Activated CD4-positive, alpha-beta T cell treated with anti-CD3 and anti-CD28 coated beads, Interleukin-2, amount 10 ng/mL, durations not matched to agents 7 days and 5 days (primary cell): ENCODE measurements at regions not wholly inside any gene's neighbourhood (a gene's known extent, or its start where the extent isn't known, plus 50 kb on each side); places are given as distances from the start of the nearest gene placed in this dataset.

Experiments used
- CTCF ChIA-PET: fragments of 350-600 bp; sonication (Branson Sonifier 250); formaldehyde crosslinking; loops from one replicate; lab custom pipeline; 2021; ENCODE audit warnings: antibody characterized with exemption; lab: Charles Lee
- POLR2A ChIA-PET: fragments of 350-600 bp; sonication (Branson Sonifier 250); formaldehyde crosslinking; loops from one replicate; lab custom pipeline; 2021; ENCODE audit warnings: antibody characterized with exemption; lab: Charles Lee
- DNase-seq: peaks from one replicate; pipeline ENCODE4 v3.0.0-alpha.2; 2020
- H3K27ac Mint-ChIP-seq: one replicate; pipeline ENCODE4 v1.8.0; 2021; ENCODE audit warnings: mild to moderate bottlenecking, moderate library complexity, mixed read lengths
- H3K27me3 Mint-ChIP-seq: one replicate; pipeline ENCODE4 v1.8.0; 2021; ENCODE audit warnings: mixed read lengths
- H3K36me3 Mint-ChIP-seq: one replicate; pipeline ENCODE4 v1.8.0; 2021; ENCODE audit warnings: low read depth, mixed read lengths
- H3K4me1 Mint-ChIP-seq: one replicate; pipeline ENCODE4 v1.8.0; 2021; ENCODE audit warnings: mixed read lengths
- H3K4me3 Mint-ChIP-seq: one replicate; pipeline ENCODE4 v1.8.0; 2021; ENCODE audit warnings: mild to moderate bottlenecking, moderate library complexity, mixed read lengths
- H3K9me3 Mint-ChIP-seq: one replicate; pipeline ENCODE4 v1.8.0; 2021; ENCODE audit warnings: mixed read lengths

- H3K4me3 Mint-ChIP-seq: no peak overlapping the region
- H3K4me1 Mint-ChIP-seq: no peaks in the 10 kb centered on the region
- peaks cover 9% of the 10 kb centered on the region for H3K27me3 Mint-ChIP-seq
- CTCF ChIA-PET: interaction anchor here (1.0 kb wide), 1 partner anchor 9 kb away, joined by 4 read pairs; no protein-coding TSS in a partner anchor
- no peaks in the 10 kb centered on the region for H3K9me3 Mint-ChIP-seq
- no peak overlapping the region for H3K27ac Mint-ChIP-seq
- no peaks in the 10 kb centered on the region for H3K36me3 Mint-ChIP-seq
- DNase-seq: peak; percentile 9
- POLR2A ChIA-PET: no interaction called here
Measured at GRCh38 chr17:13337864-13338371, 263.8 kb downstream of the HS3ST3A1 start.

- H3K9me3 Mint-ChIP-seq: no peaks in the 10 kb centered on the region
- H3K4me3 Mint-ChIP-seq: no peak overlapping the region
- H3K4me1 Mint-ChIP-seq: no peaks in the 10 kb centered on the region
- no peak for DNase-seq
- H3K27ac Mint-ChIP-seq: no peak overlapping the region
- no peaks in the 10 kb centered on the region for H3K36me3 Mint-ChIP-seq
- POLR2A ChIA-PET: no interaction called here
- CTCF ChIA-PET: interaction anchor here (1.0 kb wide), 1 partner anchor 10 kb away, joined by 4 read pairs; no protein-coding TSS in a partner anchor
- peaks cover 9% of the 10 kb centered on the region for H3K27me3 Mint-ChIP-seq
Measured at GRCh38 chr17:13337151-13337550, 264.6 kb downstream of the HS3ST3A1 start.

GRCh38 chr17:13334374-13334773, 267.4 kb downstream of the HS3ST3A1 start:
- H3K27me3 Mint-ChIP-seq: peaks cover 5% of the 10 kb centered on the region
- H3K4me1 Mint-ChIP-seq: no peaks in the 10 kb centered on the region
- no peaks in the 10 kb centered on the region for H3K9me3 Mint-ChIP-seq
- ChIA-PET POLR2A (no interaction called here), CTCF (no interaction called here)
- no peak for DNase-seq
- H3K36me3 Mint-ChIP-seq: no peaks in the 10 kb centered on the region
- H3K4me3 Mint-ChIP-seq: no peak overlapping the region
- no peak overlapping the region for H3K27ac Mint-ChIP-seq

GRCh38 chr17:13333661-13334060, 268.1 kb downstream of the HS3ST3A1 start:
- no peak overlapping the region for H3K27ac Mint-ChIP-seq
- H3K9me3 Mint-ChIP-seq: no peaks in the 10 kb centered on the region
- peaks cover 5% of the 10 kb centered on the region for H3K27me3 Mint-ChIP-seq
- no peaks in the 10 kb centered on the region for H3K4me1 Mint-ChIP-seq
- no peak for DNase-seq
- H3K4me3 Mint-ChIP-seq: no peak overlapping the region
- no peaks in the 10 kb centered on the region for H3K36me3 Mint-ChIP-seq
- CTCF ChIA-PET: no interaction called here
- POLR2A ChIA-PET: no interaction called here

GRCh38 chr17:13332207-13332606, 269.5 kb downstream of the HS3ST3A1 start:
- POLR2A ChIA-PET: no interaction called here
- H3K27ac Mint-ChIP-seq: no peak overlapping the region
- no peak overlapping the region for H3K4me3 Mint-ChIP-seq
- H3K36me3 Mint-ChIP-seq: no peaks in the 10 kb centered on the region
- no peak for DNase-seq
- no peaks in the 10 kb centered on the region for H3K4me1 Mint-ChIP-seq
- H3K27me3 Mint-ChIP-seq: peaks cover 4% of the 10 kb centered on the region
- H3K9me3 Mint-ChIP-seq: no peaks in the 10 kb centered on the region
- CTCF ChIA-PET: no interaction called here

GRCh38 chr17:13329421-13329820, 272.3 kb downstream of the HS3ST3A1 start:
- Mint-ChIP-seq H3K4me1 (no peaks in the 10 kb centered on the region), H3K36me3 (no peaks in the 10 kb centered on the region), H3K27ac (no peak overlapping the region), H3K4me3 (no peak overlapping the region), H3K9me3 (no peaks in the 10 kb centered on the region), H3K27me3 (no peaks in the 10 kb centered on the region)
- ChIA-PET POLR2A (no interaction called here), CTCF (no interaction called here)
- no peak for DNase-seq

GRCh38 chr17:13323990-13324389, 277.7 kb downstream of the HS3ST3A1 start:
- POLR2A ChIA-PET: no interaction called here
- no peak overlapping the region for H3K27ac Mint-ChIP-seq
- H3K4me3 Mint-ChIP-seq: no peak overlapping the region
- H3K4me1 Mint-ChIP-seq: no peaks in the 10 kb centered on the region
- CTCF ChIA-PET: no interaction called here
- H3K36me3 Mint-ChIP-seq: no peaks in the 10 kb centered on the region
- no peak for DNase-seq
- H3K9me3 Mint-ChIP-seq: no peaks in the 10 kb centered on the region
- no peaks in the 10 kb centered on the region for H3K27me3 Mint-ChIP-seq

GRCh38 chr17:13321951-13322701, 279.6 kb downstream of the HS3ST3A1 start:
- Mint-ChIP-seq H3K27ac (no peak overlapping the region), H3K4me1 (no peaks in the 10 kb centered on the region), H3K36me3 (no peaks in the 10 kb centered on the region), H3K4me3 (no peak overlapping the region), H3K9me3 (no peaks in the 10 kb centered on the region), H3K27me3 (no peaks in the 10 kb centered on the region)
- ChIA-PET POLR2A (no interaction called here), CTCF (interaction anchor here (0.8 kb wide), 1 partner anchor 132 kb away, joined by 3 read pairs; no protein-coding TSS in a partner anchor)
- DNase-seq: no peak

GRCh38 chr17:13320046-13320785, 281.5 kb downstream of the HS3ST3A1 start:
- Mint-ChIP-seq H3K4me3 (no peak overlapping the region), H3K27me3 (no peaks in the 10 kb centered on the region), H3K36me3 (no peaks in the 10 kb centered on the region), H3K9me3 (no peaks in the 10 kb centered on the region), H3K4me1 (no peaks in the 10 kb centered on the region), H3K27ac (no peak overlapping the region)
- ChIA-PET POLR2A (no interaction called here), CTCF (no interaction called here)
- DNase-seq: no peak

- H3K27ac Mint-ChIP-seq: no peak overlapping the region
- POLR2A ChIA-PET: no interaction called here
- no peaks in the 10 kb centered on the region for H3K4me1 Mint-ChIP-seq
- no peaks in the 10 kb centered on the region for H3K9me3 Mint-ChIP-seq
- no peak for DNase-seq
- CTCF ChIA-PET: no interaction called here
- H3K27me3 Mint-ChIP-seq: no peaks in the 10 kb centered on the region
- no peak overlapping the region for H3K4me3 Mint-ChIP-seq
- no peaks in the 10 kb centered on the region for H3K36me3 Mint-ChIP-seq
Measured at GRCh38 chr17:13316657-13317056, 285.1 kb downstream of the HS3ST3A1 start.

GRCh38 chr17:13311306-13311705, 290.4 kb downstream of the HS3ST3A1 start:
- POLR2A ChIA-PET: no interaction called here
- Mint-ChIP-seq H3K4me3 (no peak overlapping the region), H3K4me1 (no peaks in the 10 kb centered on the region), H3K27me3 (no peaks in the 10 kb centered on the region), H3K27ac (no peak overlapping the region), H3K9me3 (peaks cover 9% of the 10 kb centered on the region), H3K36me3 (no peaks in the 10 kb centered on the region)
- no peak for DNase-seq
- CTCF ChIA-PET: no interaction called here

GRCh38 chr17:13310858-13311257, 290.9 kb downstream of the HS3ST3A1 start:
- ChIA-PET CTCF (no interaction called here), POLR2A (no interaction called here)
- Mint-ChIP-seq H3K27me3 (no peaks in the 10 kb centered on the region), H3K4me1 (no peaks in the 10 kb centered on the region), H3K36me3 (no peaks in the 10 kb centered on the region), H3K9me3 (peaks cover 9% of the 10 kb centered on the region), H3K27ac (no peak overlapping the region), H3K4me3 (no peak overlapping the region)
- DNase-seq: no peak

- H3K27ac Mint-ChIP-seq: no peak overlapping the region
- no peaks in the 10 kb centered on the region for H3K4me1 Mint-ChIP-seq
- no peak overlapping the region for H3K4me3 Mint-ChIP-seq
- no peaks in the 10 kb centered on the region for H3K27me3 Mint-ChIP-seq
- peak; percentile 22 for DNase-seq
- H3K36me3 Mint-ChIP-seq: no peaks in the 10 kb centered on the region
- CTCF ChIA-PET: no interaction called here
- H3K9me3 Mint-ChIP-seq: peaks cover 9% of the 10 kb centered on the region
- POLR2A ChIA-PET: no interaction called here
Measured at GRCh38 chr17:13306310-13306962, 288.6 kb upstream of the ELAC2 start.
